Prostate gland (tissue), 2 donors: ENCODE measurements at regions not wholly inside any gene's neighbourhood (a gene's known extent, or its start where the extent isn't known, plus 50 kb on each side); places are given as distances from the start of the nearest gene placed in this dataset.

ENCODE experiments used
- POLR2A ChIP-seq: fragments of 450-650 bp; IDR thresholded peaks from one replicate; pipeline ENCODE4 v1.6.1; 2016; ENCODE audit warnings: antibody characterized with exemption, mild to moderate bottlenecking
- POLR2AphosphoS5 ChIP-seq: sonication (generic); formaldehyde crosslinking; IDR thresholded peaks from one replicate; pipeline ENCODE4 v1.6.1; 2017; ENCODE audit warnings: antibody characterized with exemption
- TF ChIP-seq, protein P1 (sequence below), 4 experiments: fragments of 200-600 bp in 2 of 4; fragments of 450-650 bp in 2 of 4; sonication (generic) in 2 of 4; IDR thresholded peaks; 1 replicate in 3 of 4; 2 replicates in 1 of 4; pipeline ENCODE4 v1.5.1; 2016 to 2019; ENCODE audit warnings: antibody characterized with exemption in 4 of 4, mild to moderate bottlenecking in 2 of 4, moderate library complexity in 2 of 4

DNA sequence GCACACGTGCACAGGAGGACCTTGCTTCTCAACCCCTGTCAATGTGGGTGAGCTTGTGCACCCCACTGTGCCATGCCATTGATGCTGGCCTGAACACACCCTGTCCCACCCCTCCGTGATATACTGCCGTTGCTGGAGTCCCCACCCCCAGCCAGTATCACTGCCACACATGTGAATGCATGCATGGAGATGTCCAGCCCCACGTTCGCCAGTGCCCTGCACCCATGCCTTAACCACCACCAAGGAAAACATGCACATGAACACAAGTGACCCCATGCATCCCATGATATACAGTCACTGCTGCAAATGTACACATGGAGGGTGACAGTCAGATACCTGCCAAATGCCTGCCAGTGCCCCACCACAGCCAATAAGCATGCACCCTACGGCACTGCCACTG lies 692.5 kb upstream of the ZWINT start:
- TF ChIP-seq POLR2AphosphoS5: no peak
- TF ChIP-seq POLR2A: no peak
- TF ChIP-seq, protein P1, sequence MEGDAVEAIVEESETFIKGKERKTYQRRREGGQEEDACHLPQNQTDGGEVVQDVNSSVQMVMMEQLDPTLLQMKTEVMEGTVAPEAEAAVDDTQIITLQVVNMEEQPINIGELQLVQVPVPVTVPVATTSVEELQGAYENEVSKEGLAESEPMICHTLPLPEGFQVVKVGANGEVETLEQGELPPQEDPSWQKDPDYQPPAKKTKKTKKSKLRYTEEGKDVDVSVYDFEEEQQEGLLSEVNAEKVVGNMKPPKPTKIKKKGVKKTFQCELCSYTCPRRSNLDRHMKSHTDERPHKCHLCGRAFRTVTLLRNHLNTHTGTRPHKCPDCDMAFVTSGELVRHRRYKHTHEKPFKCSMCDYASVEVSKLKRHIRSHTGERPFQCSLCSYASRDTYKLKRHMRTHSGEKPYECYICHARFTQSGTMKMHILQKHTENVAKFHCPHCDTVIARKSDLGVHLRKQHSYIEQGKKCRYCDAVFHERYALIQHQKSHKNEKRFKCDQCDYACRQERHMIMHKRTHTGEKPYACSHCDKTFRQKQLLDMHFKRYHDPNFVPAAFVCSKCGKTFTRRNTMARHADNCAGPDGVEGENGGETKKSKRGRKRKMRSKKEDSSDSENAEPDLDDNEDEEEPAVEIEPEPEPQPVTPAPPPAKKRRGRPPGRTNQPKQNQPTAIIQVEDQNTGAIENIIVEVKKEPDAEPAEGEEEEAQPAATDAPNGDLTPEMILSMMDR (IDR thresholded peaks at IDR 0.05): no peak
